ENCODE measurements at regions not wholly inside any gene's neighbourhood (a gene's known extent, or its start where the extent isn't known, plus 50 kb on each side); places are given as distances from the start of the nearest gene placed in this dataset.

DNA sequence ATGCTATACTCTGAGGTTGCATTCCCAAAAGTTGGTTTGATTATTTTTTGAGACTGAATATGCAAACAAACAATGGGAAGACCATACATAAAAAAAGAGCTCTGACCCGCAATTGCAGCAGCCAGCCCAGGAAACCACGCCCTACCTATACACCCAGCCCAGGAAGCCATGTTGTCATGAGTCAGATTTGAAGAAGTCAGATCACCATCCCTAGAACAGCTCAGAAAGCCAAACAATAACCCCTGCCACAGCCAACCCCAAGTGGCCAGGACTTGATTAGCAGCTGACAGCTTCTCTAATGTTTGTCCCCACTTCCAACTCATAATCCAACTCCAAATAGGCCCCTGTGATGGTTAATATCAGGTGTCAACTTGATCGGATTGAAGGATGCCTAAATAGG is 621.9 kb downstream of the NPHP4 start:
- SMC1A ChIA-PET (ENCODE audit: uncharacterized antibody, unreplicated experiment) = no interaction called here
- ATAC-seq (no peak), FAIRE-seq (no peak), DNase-seq (ENCODE audit: low read depth, low spot score) (no peak)
- H3K4me3 ChIP-seq = no peak overlapping the region
- H4K20me1 ChIP-seq (ENCODE audit: control insufficient read depth, insufficient read depth) = no peaks in the 10 kb centered on the region
- POLR2A ChIA-PET = no interaction called here
- no peaks in the 10 kb centered on the region for H3K36me3 ChIP-seq (ENCODE audit: control insufficient read depth in 2 of 2, insufficient read depth in 2 of 2, low read length in 1 of 2)
- H3K9ac ChIP-seq (ENCODE audit: control insufficient read depth, insufficient read depth, low read length) = no peak overlapping the region
- H2AFZ ChIP-seq (ENCODE audit: control insufficient read depth, low read depth, low read length) = no peak overlapping the region
- in situ Hi-C loops (cut with MboI) (no loop called here), intact Hi-C loops (cut with micrococcal nuclease; ENCODE audit: unreplicated experiment) (no loop called here)
- WGBS (ENCODE audit: insufficient coverage, insufficient replicate concordance, low lambda C conversion rate, missing lambda C conversion rate) = 20% methylated on average over 3 of the region's 3 CpGs
- no peak overlapping the region for H3K4me2 ChIP-seq (ENCODE audit: control insufficient read depth, insufficient read depth)
- CTCF ChIA-PET = no interaction called here
- no peaks in the 10 kb centered on the region for H3K9me3 ChIP-seq (replicated peaks; ENCODE audit: control insufficient read depth, insufficient read depth, low read length)
- H3K4me1 ChIP-seq (ENCODE audit: control insufficient read depth, insufficient read depth, low read length) = no peaks in the 10 kb centered on the region
- RAD21 ChIA-PET (ENCODE audit: unreplicated experiment) = no interaction called here
- no TSS peak for BruUV-seq (replicated peaks)
- no peaks in the 10 kb centered on the region for H3K27me3 ChIP-seq (replicated peaks in 1 of 2; ENCODE audit: control insufficient read depth in 2 of 2, insufficient read depth in 2 of 2, low read length in 1 of 2)
- no peaks in the 10 kb centered on the region for H3K79me2 ChIP-seq (ENCODE audit: control insufficient read depth, insufficient read depth, low read length)
- H3K27ac ChIP-seq (ENCODE audit: control insufficient read depth, insufficient read depth) = no peak overlapping the region
- TF ChIP-seq, protein P1, sequence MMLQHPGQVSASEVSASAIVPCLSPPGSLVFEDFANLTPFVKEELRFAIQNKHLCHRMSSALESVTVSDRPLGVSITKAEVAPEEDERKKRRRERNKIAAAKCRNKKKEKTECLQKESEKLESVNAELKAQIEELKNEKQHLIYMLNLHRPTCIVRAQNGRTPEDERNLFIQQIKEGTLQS (IDR thresholded peaks at IDR 0.05; ENCODE audit: borderline replicate concordance, extremely low read depth, low read depth, low read length) = no peak
- TF ChIP-seq YY1 (IDR thresholded peaks at IDR 0.05; ENCODE audit: low read depth, low read length) (no peak), FOS (IDR thresholded peaks at IDR 0.05; ENCODE audit: borderline replicate concordance, extremely low read depth, insufficient read length) (no peak), ESRRA (IDR thresholded peaks at IDR 0.05; ENCODE audit: low read length) (no peak)
- TF ChIP-seq, protein P2, sequence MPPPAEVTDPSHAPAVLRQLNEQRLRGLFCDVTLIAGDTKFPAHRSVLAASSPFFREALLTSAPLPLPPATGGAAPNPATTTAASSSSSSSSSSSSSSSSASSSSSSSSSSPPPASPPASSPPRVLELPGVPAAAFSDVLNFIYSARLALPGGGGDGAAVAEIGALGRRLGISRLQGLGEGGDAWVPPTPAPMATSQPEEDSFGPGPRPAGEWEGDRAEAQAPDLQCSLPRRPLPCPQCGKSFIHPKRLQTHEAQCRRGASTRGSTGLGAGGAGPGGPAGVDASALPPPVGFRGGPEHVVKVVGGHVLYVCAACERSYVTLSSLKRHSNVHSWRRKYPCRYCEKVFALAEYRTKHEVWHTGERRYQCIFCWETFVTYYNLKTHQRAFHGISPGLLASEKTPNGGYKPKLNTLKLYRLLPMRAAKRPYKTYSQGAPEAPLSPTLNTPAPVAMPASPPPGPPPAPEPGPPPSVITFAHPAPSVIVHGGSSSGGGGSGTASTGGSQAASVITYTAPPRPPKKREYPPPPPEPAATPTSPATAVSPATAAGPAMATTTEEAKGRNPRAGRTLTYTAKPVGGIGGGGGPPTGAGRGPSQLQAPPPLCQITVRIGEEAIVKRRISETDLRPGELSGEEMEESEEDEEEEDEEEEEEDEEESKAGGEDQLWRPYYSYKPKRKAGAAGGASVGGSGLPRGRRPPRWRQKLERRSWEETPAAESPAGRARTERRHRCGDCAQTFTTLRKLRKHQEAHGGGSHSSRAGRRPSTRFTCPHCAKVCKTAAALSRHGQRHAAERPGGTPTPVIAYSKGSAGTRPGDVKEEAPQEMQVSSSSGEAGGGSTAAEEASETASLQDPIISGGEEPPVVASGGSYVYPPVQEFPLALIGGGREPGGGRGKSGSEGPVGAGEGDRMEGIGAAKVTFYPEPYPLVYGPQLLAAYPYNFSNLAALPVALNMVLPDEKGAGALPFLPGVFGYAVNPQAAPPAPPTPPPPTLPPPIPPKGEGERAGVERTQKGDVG (CRISPR knock-in tag; IDR thresholded peaks at IDR 0.05) = no peak
- TF ChIP-seq, protein P3, sequence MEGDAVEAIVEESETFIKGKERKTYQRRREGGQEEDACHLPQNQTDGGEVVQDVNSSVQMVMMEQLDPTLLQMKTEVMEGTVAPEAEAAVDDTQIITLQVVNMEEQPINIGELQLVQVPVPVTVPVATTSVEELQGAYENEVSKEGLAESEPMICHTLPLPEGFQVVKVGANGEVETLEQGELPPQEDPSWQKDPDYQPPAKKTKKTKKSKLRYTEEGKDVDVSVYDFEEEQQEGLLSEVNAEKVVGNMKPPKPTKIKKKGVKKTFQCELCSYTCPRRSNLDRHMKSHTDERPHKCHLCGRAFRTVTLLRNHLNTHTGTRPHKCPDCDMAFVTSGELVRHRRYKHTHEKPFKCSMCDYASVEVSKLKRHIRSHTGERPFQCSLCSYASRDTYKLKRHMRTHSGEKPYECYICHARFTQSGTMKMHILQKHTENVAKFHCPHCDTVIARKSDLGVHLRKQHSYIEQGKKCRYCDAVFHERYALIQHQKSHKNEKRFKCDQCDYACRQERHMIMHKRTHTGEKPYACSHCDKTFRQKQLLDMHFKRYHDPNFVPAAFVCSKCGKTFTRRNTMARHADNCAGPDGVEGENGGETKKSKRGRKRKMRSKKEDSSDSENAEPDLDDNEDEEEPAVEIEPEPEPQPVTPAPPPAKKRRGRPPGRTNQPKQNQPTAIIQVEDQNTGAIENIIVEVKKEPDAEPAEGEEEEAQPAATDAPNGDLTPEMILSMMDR (IDR thresholded peaks at IDR 0.05 in 2 of 3, conservative IDR thresholded peaks at IDR 0.05 in 1 of 3; ENCODE audit: control insufficient read depth in 2 of 3, extremely low read depth in 1 of 3, insufficient read depth in 1 of 3, low read depth in 3 of 3, low read length in 3 of 3) = no peak
- TF ChIP-seq, protein P4, sequence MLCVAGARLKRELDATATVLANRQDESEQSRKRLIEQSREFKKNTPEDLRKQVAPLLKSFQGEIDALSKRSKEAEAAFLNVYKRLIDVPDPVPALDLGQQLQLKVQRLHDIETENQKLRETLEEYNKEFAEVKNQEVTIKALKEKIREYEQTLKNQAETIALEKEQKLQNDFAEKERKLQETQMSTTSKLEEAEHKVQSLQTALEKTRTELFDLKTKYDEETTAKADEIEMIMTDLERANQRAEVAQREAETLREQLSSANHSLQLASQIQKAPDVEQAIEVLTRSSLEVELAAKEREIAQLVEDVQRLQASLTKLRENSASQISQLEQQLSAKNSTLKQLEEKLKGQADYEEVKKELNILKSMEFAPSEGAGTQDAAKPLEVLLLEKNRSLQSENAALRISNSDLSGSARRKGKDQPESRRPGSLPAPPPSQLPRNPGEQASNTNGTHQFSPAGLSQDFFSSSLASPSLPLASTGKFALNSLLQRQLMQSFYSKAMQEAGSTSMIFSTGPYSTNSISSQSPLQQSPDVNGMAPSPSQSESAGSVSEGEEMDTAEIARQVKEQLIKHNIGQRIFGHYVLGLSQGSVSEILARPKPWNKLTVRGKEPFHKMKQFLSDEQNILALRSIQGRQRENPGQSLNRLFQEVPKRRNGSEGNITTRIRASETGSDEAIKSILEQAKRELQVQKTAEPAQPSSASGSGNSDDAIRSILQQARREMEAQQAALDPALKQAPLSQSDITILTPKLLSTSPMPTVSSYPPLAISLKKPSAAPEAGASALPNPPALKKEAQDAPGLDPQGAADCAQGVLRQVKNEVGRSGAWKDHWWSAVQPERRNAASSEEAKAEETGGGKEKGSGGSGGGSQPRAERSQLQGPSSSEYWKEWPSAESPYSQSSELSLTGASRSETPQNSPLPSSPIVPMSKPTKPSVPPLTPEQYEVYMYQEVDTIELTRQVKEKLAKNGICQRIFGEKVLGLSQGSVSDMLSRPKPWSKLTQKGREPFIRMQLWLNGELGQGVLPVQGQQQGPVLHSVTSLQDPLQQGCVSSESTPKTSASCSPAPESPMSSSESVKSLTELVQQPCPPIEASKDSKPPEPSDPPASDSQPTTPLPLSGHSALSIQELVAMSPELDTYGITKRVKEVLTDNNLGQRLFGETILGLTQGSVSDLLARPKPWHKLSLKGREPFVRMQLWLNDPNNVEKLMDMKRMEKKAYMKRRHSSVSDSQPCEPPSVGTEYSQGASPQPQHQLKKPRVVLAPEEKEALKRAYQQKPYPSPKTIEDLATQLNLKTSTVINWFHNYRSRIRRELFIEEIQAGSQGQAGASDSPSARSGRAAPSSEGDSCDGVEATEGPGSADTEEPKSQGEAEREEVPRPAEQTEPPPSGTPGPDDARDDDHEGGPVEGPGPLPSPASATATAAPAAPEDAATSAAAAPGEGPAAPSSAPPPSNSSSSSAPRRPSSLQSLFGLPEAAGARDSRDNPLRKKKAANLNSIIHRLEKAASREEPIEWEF (IDR thresholded peaks at IDR 0.05; ENCODE audit: insufficient replicate concordance, low read depth, low read length) = no peak
- TF ChIP-seq, protein P5, sequence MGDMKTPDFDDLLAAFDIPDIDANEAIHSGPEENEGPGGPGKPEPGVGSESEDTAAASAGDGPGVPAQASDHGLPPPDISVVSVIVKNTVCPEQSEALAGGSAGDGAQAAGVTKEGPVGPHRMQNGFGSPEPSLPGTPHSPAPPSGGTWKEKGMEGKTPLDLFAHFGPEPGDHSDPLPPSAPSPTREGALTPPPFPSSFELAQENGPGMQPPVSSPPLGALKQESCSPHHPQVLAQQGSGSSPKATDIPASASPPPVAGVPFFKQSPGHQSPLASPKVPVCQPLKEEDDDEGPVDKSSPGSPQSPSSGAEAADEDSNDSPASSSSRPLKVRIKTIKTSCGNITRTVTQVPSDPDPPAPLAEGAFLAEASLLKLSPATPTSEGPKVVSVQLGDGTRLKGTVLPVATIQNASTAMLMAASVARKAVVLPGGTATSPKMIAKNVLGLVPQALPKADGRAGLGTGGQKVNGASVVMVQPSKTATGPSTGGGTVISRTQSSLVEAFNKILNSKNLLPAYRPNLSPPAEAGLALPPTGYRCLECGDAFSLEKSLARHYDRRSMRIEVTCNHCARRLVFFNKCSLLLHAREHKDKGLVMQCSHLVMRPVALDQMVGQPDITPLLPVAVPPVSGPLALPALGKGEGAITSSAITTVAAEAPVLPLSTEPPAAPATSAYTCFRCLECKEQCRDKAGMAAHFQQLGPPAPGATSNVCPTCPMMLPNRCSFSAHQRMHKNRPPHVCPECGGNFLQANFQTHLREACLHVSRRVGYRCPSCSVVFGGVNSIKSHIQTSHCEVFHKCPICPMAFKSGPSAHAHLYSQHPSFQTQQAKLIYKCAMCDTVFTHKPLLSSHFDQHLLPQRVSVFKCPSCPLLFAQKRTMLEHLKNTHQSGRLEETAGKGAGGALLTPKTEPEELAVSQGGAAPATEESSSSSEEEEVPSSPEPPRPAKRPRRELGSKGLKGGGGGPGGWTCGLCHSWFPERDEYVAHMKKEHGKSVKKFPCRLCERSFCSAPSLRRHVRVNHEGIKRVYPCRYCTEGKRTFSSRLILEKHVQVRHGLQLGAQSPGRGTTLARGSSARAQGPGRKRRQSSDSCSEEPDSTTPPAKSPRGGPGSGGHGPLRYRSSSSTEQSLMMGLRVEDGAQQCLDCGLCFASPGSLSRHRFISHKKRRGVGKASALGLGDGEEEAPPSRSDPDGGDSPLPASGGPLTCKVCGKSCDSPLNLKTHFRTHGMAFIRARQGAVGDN (IDR thresholded peaks at IDR 0.05) = no peak
